Activated T-helper 17 cell treated with anti-CD3 and anti-CD28 coated beads, Interleukin-2, amount 50 U/mL, for 72 hours (primary cell): ENCODE measurements at regions not wholly inside any gene's neighbourhood (a gene's known extent, or its start where the extent isn't known, plus 50 kb on each side); places are given as distances from the start of the nearest gene placed in this dataset.

Experiments used
- ATAC-seq: fragments of 150-1000 bp; cut with Tn5 transposase; replicated peaks from 2 replicates; pipeline ENCODE4 v1.10.0; 2021; ENCODE audit warnings: mild to moderate bottlenecking, moderate library complexity
- H3K27ac Mint-ChIP-seq: one replicate; pipeline ENCODE4 v1.8.0; 2022; ENCODE audit warnings: mixed read lengths
- H3K27me3 Mint-ChIP-seq: one replicate; pipeline ENCODE4 v1.8.0; 2022; ENCODE audit warnings: mixed read lengths
- H3K36me3 Mint-ChIP-seq: one replicate; pipeline ENCODE4 v1.8.0; 2022; ENCODE audit warnings: low read depth, mild to moderate bottlenecking, mixed read lengths
- H3K4me1 Mint-ChIP-seq: one replicate; pipeline ENCODE4 v1.8.0; 2022; ENCODE audit warnings: mixed read lengths
- H3K4me3 Mint-ChIP-seq: one replicate; pipeline ENCODE4 v1.8.0; 2022; ENCODE audit warnings: mild to moderate bottlenecking, mixed read lengths
- H3K9me3 Mint-ChIP-seq: one replicate; pipeline ENCODE4 v1.8.0; 2022; ENCODE audit warnings: mixed read lengths

GRCh38 chr14:85947461-85948139 lies 417.7 kb downstream of the FLRT2 start:
- no peaks in the 10 kb centered on the region for H3K4me1 Mint-ChIP-seq
- H3K27ac Mint-ChIP-seq: no peak overlapping the region
- peaks cover 4% of the 10 kb centered on the region for H3K9me3 Mint-ChIP-seq
- no peaks in the 10 kb centered on the region for H3K27me3 Mint-ChIP-seq
- no peak overlapping the region for H3K4me3 Mint-ChIP-seq
- peaks cover 5% of the 10 kb centered on the region for H3K36me3 Mint-ChIP-seq
- ATAC-seq: no peak

- H3K4me3 Mint-ChIP-seq: no peak overlapping the region
- H3K27me3 Mint-ChIP-seq: no peaks in the 10 kb centered on the region
- H3K27ac Mint-ChIP-seq: no peak overlapping the region
- H3K9me3 Mint-ChIP-seq: peaks cover 10% of the 10 kb centered on the region
- peaks cover 12% of the 10 kb centered on the region for H3K4me1 Mint-ChIP-seq
- H3K36me3 Mint-ChIP-seq: peaks cover 6% of the 10 kb centered on the region
- ATAC-seq: no peak
These were observed 413.2 kb downstream of the FLRT2 start for GRCh38 chr14:85943192-85943591.

- H3K27me3 Mint-ChIP-seq: no peaks in the 10 kb centered on the region
- peak; percentile 71 for ATAC-seq
- H3K9me3 Mint-ChIP-seq: peaks cover 8% of the 10 kb centered on the region
- H3K4me3 Mint-ChIP-seq: peak overlapping the region; percentile 97
- H3K4me1 Mint-ChIP-seq: peaks cover 18% of the 10 kb centered on the region
- peaks cover 17% of the 10 kb centered on the region for H3K36me3 Mint-ChIP-seq
- peak overlapping the region; percentile 98 for H3K27ac Mint-ChIP-seq
These were observed 404.9 kb downstream of the FLRT2 start for GRCh38 chr14:85934886-85935254.

- no peaks in the 10 kb centered on the region for H3K27me3 Mint-ChIP-seq
- ATAC-seq: peak; percentile 85
- peak overlapping the region; percentile 97 for H3K4me3 Mint-ChIP-seq
- peak overlapping the region; percentile 98 for H3K27ac Mint-ChIP-seq
- peaks cover 17% of the 10 kb centered on the region for H3K36me3 Mint-ChIP-seq
- peaks cover 8% of the 10 kb centered on the region for H3K9me3 Mint-ChIP-seq
- peaks cover 18% of the 10 kb centered on the region for H3K4me1 Mint-ChIP-seq
These were observed 404.4 kb downstream of the FLRT2 start for GRCh38 chr14:85934123-85934885.

GRCh38 chr14:85921241-85921640 lies 391.3 kb downstream of the FLRT2 start:
- no peak for ATAC-seq
- Mint-ChIP-seq H3K27ac (no peak overlapping the region), H3K4me1 (no peaks in the 10 kb centered on the region), H3K9me3 (no peaks in the 10 kb centered on the region), H3K27me3 (peaks cover 4% of the 10 kb centered on the region), H3K36me3 (no peaks in the 10 kb centered on the region), H3K4me3 (no peak overlapping the region)

- no peak for ATAC-seq
- no peaks in the 10 kb centered on the region for H3K9me3 Mint-ChIP-seq
- no peaks in the 10 kb centered on the region for H3K4me1 Mint-ChIP-seq
- no peak overlapping the region for H3K27ac Mint-ChIP-seq
- no peak overlapping the region for H3K4me3 Mint-ChIP-seq
- peaks cover 8% of the 10 kb centered on the region for H3K27me3 Mint-ChIP-seq
- no peaks in the 10 kb centered on the region for H3K36me3 Mint-ChIP-seq
These were observed 387.8 kb downstream of the FLRT2 start for GRCh38 chr14:85917716-85918115.

- Mint-ChIP-seq H3K27me3 (peaks cover 8% of the 10 kb centered on the region), H3K4me3 (no peak overlapping the region), H3K36me3 (no peaks in the 10 kb centered on the region), H3K9me3 (no peaks in the 10 kb centered on the region), H3K27ac (no peak overlapping the region), H3K4me1 (no peaks in the 10 kb centered on the region)
- ATAC-seq: no peak
These were observed 385.8 kb downstream of the FLRT2 start for GRCh38 chr14:85915711-85916110.

GRCh38 chr14:85912141-85912540 lies 382.2 kb downstream of the FLRT2 start:
- Mint-ChIP-seq H3K27ac (no peak overlapping the region), H3K36me3 (no peaks in the 10 kb centered on the region), H3K4me3 (no peak overlapping the region), H3K9me3 (no peaks in the 10 kb centered on the region), H3K27me3 (peaks cover 4% of the 10 kb centered on the region), H3K4me1 (no peaks in the 10 kb centered on the region)
- no peak for ATAC-seq

GRCh38 chr14:85911044-85911443 lies 381.1 kb downstream of the FLRT2 start:
- Mint-ChIP-seq H3K4me3 (no peak overlapping the region), H3K4me1 (no peaks in the 10 kb centered on the region), H3K27ac (no peak overlapping the region), H3K36me3 (no peaks in the 10 kb centered on the region), H3K27me3 (peaks cover 10% of the 10 kb centered on the region), H3K9me3 (no peaks in the 10 kb centered on the region)
- ATAC-seq: no peak

- Mint-ChIP-seq H3K27ac (no peak overlapping the region), H3K36me3 (no peaks in the 10 kb centered on the region), H3K4me3 (no peak overlapping the region), H3K4me1 (no peaks in the 10 kb centered on the region), H3K9me3 (no peaks in the 10 kb centered on the region), H3K27me3 (peaks cover 9% of the 10 kb centered on the region)
- no peak for ATAC-seq
These were observed 379.6 kb downstream of the FLRT2 start for GRCh38 chr14:85909581-85909980.

GRCh38 chr14:85907536-85907935 lies 377.6 kb downstream of the FLRT2 start:
- ATAC-seq: no peak
- H3K9me3 Mint-ChIP-seq: no peaks in the 10 kb centered on the region
- no peaks in the 10 kb centered on the region for H3K4me1 Mint-ChIP-seq
- H3K27me3 Mint-ChIP-seq: peaks cover 14% of the 10 kb centered on the region
- H3K27ac Mint-ChIP-seq: no peak overlapping the region
- no peaks in the 10 kb centered on the region for H3K36me3 Mint-ChIP-seq
- H3K4me3 Mint-ChIP-seq: no peak overlapping the region

- H3K9me3 Mint-ChIP-seq: no peaks in the 10 kb centered on the region
- H3K4me1 Mint-ChIP-seq: no peaks in the 10 kb centered on the region
- no peak for ATAC-seq
- H3K4me3 Mint-ChIP-seq: no peak overlapping the region
- H3K27ac Mint-ChIP-seq: no peak overlapping the region
- H3K27me3 Mint-ChIP-seq: no peaks in the 10 kb centered on the region
- no peaks in the 10 kb centered on the region for H3K36me3 Mint-ChIP-seq
These were observed 367.9 kb downstream of the FLRT2 start for GRCh38 chr14:85897808-85898207.

- Mint-ChIP-seq H3K4me3 (no peak overlapping the region), H3K27ac (no peak overlapping the region), H3K36me3 (no peaks in the 10 kb centered on the region), H3K27me3 (no peaks in the 10 kb centered on the region), H3K4me1 (no peaks in the 10 kb centered on the region), H3K9me3 (no peaks in the 10 kb centered on the region)
- no peak for ATAC-seq
These were observed 365.7 kb downstream of the FLRT2 start for GRCh38 chr14:85895603-85896002.

GRCh38 chr14:85892251-85892650 lies 362.3 kb downstream of the FLRT2 start:
- Mint-ChIP-seq H3K4me1 (no peaks in the 10 kb centered on the region), H3K9me3 (no peaks in the 10 kb centered on the region), H3K36me3 (no peaks in the 10 kb centered on the region), H3K27ac (no peak overlapping the region), H3K27me3 (no peaks in the 10 kb centered on the region), H3K4me3 (no peak overlapping the region)
- no peak for ATAC-seq

GRCh38 chr14:85883966-85884365 lies 354.0 kb downstream of the FLRT2 start:
- Mint-ChIP-seq H3K27me3 (peaks cover 7% of the 10 kb centered on the region), H3K27ac (no peak overlapping the region), H3K4me1 (no peaks in the 10 kb centered on the region), H3K36me3 (no peaks in the 10 kb centered on the region), H3K9me3 (no peaks in the 10 kb centered on the region), H3K4me3 (no peak overlapping the region)
- no peak for ATAC-seq
